Caki2 (cell line): ENCODE measurements at regions not wholly inside any gene's neighbourhood (a gene's known extent, or its start where the extent isn't known, plus 50 kb on each side); places are given as distances from the start of the nearest gene placed in this dataset.

Source experiments
- DNase-seq: peaks from one replicate; pipeline ENCODE4 v3.0.0-alpha.2; 2015; ENCODE audit warnings: low read depth
- in situ Hi-C: cut with HindIII; loops from 2 replicates; pipeline ENCODE4 v1.10.0; 2016; ENCODE audit warnings: low sequenced_read_pairs, low pct_unique_long_range_greater_than_20kb, mixed read lengths

DNA sequence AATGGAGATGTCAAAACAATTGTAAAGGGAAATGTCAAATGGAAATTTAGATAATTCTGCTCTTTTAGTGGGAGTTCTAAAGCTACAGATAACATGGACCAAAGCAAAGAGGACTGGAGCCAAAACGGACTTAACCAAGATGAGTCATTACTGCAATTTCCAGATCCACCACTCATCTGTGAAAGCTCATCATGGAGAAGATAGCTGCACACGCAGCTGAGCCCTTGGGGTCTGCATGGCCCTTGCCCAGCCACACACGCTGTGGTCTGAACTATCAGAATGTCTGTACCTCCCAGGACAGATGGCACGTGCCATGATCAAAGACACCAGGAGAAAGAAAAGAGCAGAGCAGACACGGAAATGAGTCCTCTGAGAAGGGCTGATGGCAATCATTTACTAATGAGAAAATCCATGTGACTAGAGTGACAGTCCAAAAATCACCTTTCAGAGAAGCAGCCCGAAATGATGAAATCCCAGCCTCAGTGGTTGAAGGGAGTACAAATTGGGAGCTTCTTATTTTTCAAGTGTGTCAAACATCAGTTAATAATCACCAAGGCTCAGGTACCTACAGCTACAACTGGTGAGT lies 177.9 kb upstream of the MGMT start:
- peak; percentile 15 for DNase-seq
- in situ Hi-C loops: no loop called here

DNA sequence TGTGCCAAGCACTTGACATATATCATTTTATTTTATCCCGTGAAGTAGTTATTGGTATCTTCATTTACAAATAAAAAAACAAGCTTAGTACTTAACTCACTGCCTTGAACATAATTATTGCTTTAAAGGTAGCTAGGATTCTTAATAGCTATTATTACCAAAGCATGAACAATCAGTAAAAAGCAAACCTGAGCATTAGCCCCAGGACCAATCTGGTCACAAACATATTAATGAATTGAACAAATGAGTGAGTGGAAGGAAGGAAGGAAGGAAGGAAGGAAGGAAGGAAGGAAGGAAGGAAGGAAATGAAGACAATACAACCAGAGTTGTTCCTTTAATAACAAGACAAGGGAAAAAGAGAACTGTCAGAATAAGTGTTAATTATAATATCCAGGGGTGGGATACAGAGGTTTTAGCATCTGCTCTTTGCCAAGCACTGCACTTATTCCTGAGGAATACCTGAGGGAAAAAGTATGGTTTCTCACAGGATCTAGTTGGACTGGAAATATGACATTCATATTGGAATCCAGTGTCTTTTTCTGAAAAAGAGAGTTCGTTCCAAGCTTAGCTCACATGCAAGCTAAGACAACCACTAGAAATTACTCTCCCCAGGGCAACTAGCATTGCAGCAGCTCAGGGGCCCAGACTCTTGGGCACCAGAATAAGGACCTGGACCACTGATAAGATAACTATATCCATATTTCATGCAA lies 172.9 kb upstream of the MGMT start:
- no peak for DNase-seq
- in situ Hi-C loops: no loop called here

GRCh38 chr10:129294944-129295343 lies 172.1 kb upstream of the MGMT start:
- in situ Hi-C loops: no loop called here
- DNase-seq: no peak

DNA sequence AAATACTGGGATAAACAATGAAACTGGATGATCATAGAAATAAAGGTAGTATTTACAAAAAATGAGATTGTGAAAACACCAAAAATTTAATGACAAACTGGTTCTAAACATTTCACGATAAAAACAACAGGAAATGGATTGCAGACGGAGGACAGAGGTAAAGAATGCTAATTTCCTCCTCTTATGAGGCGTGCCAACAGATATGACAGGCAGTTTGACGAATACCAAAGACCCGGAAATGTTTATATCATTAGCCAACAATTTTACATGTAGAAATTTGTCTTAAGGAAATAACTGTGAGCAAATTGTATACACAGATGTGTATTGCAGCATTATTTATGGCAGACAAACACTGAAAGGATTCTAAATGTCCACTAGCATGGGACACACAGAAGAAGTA lies 162.0 kb upstream of the MGMT start:
- in situ Hi-C loops: no loop called here
- no peak for DNase-seq

- in situ Hi-C loops: no loop called here
- DNase-seq: peak; percentile 77
Observed at GRCh38 chr10:129307141-129307540, 159.9 kb upstream of the MGMT start.

- in situ Hi-C loops: no loop called here
- DNase-seq: no peak
Observed at GRCh38 chr10:129308953-129309564, 158.0 kb upstream of the MGMT start.

DNA sequence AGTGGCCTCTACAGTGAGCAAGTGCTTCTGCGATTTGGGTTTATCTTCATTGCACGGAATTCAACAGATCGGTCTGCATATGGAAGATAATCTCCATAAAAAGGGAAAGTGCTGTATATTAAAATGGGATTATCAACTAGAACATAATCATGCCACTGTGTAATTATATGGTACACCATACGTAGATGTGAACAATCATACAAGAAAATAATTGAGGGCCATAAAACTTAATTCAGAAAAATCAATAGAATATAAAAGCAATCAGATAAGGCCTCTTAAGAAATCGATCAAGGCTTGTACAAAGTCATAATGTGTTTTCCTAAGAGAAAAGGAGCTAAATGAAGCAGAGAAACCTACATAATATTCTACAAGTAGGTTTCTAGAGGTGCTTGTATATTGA lies 157.5 kb upstream of the MGMT start:
- DNase-seq: no peak
- in situ Hi-C loops: no loop called here

GRCh38 chr10:129310881-129311280 lies 156.2 kb upstream of the MGMT start:
- DNase-seq: no peak
- in situ Hi-C loops: no loop called here

DNA sequence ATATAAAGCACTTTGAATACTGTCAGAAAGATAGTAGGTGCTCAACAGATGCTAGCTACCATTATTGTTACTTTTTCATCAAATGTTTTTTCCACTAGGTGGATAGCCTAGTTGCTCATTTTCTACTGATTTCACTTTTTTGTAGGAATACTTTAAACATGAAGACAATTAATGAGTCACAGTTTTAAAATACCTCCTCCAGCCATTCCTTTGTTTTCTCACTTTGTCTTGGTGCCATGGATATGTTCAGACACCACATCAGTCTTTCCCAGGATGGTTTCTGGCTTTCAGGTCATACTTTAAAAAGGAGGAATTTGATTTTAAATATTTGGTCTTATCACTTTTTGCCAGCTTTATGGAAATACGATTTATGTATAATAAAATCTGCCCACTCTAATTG lies 147.1 kb upstream of the MGMT start:
- in situ Hi-C loops: no loop called here
- DNase-seq: no peak

GRCh38 chr10:129320340-129320739 lies 146.7 kb upstream of the MGMT start:
- in situ Hi-C loops: no loop called here
- no peak for DNase-seq

GRCh38 chr10:129321727-129322126 lies 145.3 kb upstream of the MGMT start:
- DNase-seq: no peak
- in situ Hi-C loops: no loop called here

GRCh38 chr10:129322933-129323820 lies 143.9 kb upstream of the MGMT start:
- in situ Hi-C loops: no loop called here
- no peak for DNase-seq

- in situ Hi-C loops: no loop called here
- DNase-seq: no peak
Observed at GRCh38 chr10:129323879-129324278, 143.2 kb upstream of the MGMT start.

DNA sequence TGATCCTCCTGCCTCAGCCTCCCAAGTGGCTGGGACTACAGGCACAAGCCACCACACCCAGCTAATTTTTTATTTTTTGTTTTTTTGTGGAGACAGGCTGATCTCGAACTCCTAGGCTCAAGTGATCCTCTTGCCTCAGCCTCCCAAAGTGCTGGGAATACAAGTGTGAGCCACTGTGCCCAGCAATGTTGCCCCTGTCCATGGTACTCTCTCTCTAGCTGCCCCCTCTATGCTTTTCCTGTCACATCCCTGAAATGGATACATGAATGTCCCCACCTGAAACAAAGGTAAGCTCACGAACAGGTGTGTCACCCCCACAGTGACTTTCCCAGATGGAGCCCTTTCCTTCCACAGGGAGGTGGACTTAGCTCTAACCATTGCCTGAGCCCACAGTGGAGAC lies 141.1 kb upstream of the MGMT start:
- DNase-seq: no peak
- in situ Hi-C loops: no loop called here

DNA sequence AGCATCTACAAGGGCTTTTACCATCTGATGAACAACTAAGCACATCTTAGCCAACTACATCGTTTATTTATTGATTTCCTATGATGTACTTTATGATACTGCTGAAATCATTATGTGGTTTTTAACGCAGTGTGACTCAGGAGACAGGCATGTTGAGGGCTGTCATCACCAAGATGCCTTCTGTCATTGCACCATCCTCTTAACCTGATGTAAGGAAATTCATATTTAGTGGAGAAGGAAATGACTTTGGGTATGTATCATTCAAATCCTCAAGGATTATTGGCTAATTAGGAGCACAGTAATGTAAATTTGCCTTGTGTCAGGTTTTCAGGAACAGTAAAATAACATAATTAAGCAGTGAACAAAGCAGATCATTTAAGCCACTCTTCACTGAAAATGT lies 138.5 kb upstream of the MGMT start:
- in situ Hi-C loops: no loop called here
- no peak for DNase-seq

DNA sequence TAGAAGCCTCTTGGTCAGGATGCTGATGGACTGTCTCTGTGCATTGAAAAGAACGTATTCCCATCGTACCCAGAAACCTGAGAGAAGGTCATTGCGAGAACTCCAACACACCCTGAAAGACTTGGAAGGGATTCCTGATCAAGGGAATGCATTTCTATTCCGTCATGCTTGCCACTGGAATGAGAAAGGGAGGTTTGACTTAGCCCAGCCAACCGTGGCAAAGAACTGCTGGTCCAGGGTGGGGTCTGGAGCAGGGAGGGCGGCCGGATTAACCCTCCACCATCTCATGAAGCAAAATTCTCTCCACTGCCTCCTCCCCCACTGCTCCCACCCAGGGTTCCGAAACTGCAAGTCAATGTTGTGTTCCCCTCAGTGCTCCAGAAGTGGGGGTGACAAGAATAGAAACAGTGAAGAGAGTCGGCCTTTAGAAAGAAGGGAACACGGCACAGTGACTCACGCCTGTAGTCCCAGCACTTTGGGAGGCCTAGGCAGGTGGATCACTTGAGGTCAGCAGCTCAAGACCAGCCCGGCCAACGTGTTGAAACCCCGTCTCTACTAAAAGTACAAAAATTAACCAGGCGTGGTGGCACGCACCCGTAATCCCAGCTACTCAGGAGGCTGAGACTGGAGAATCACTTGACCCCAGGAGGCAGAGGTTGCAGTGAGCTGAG lies 137.5 kb upstream of the MGMT start:
- in situ Hi-C loops: no loop called here
- DNase-seq: peak; percentile 33

DNA sequence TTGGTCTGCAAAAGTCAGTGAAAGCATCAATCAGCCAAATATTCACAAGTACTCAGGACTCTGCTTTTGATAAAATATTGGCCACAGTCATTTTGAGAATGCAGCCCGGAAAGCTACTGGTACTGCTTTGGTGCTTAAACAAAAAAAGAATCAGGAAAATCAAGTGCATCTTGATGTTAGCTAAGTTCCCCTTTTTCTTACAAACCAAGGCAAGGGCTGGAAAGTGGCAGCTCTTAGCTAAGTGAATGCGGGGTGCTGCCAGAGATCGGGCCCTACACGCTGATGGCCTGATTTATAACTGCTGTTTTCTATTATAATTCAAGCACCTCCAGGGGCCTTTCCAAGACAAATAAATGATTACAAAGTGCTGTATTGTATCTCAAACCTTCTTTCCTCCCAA lies 136.8 kb upstream of the MGMT start:
- in situ Hi-C loops: no loop called here
- no peak for DNase-seq

DNA sequence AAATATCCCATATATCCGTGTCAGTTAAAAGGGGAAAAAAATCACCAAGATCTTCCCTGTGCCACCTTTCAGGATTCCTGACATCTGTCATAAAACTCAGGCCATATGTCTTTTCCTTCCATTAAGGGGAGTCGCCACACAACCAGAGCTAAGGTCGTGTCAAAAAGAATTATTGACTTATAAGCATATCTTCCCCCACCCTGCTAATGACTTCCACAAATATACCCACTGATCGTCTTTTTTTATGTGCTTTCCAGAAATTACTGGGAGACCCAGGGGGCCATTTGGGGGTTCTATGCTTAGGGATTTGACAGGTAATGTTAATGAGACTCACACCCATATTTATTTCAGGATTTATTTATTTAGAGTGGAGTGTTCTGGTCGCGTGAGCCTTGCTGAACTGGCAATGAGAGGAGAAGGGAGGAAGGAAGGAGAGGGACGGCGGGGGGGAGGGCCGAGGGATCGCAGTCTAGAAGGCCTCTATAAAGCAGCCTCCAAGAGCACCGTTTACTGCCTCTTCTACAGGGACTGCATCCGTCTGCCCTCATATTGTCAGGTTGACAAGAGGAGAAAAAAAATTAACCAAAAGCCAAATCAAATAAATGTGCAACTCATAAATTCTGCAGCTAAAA lies 135.7 kb upstream of the MGMT start:
- in situ Hi-C loops: no loop called here

More for the DNA sequence above, 135.7 kb upstream of the MGMT start:
- no peak for DNase-seq
